ENCODE measurements at regions not wholly inside any gene's neighbourhood (a gene's known extent, or its start where the extent isn't known, plus 50 kb on each side); places are given as distances from the start of the nearest gene placed in this dataset.

- TF ChIP-seq RELA (CRISPR knock-in tag; IDR thresholded peaks at IDR 0.05; ENCODE audit: borderline replicate concordance) (no peak), HMGXB4 (CRISPR knock-in tag; IDR thresholded peaks at IDR 0.05) (no peak), IRF1 (CRISPR knock-in tag; IDR thresholded peaks at IDR 0.05) (no peak), ELF4 (CRISPR knock-in tag; IDR thresholded peaks at IDR 0.05; ENCODE audit: low read depth) (no peak), ZNF219 (CRISPR knock-in tag; IDR thresholded peaks at IDR 0.05; ENCODE audit: borderline replicate concordance) (no peak), ZNF416 (CRISPR knock-in tag; IDR thresholded peaks at IDR 0.05) (no peak), HMGA2 (CRISPR knock-in tag; IDR thresholded peaks at IDR 0.05) (no peak), JUN (CRISPR knock-in tag; IDR thresholded peaks at IDR 0.05) (no peak), E2F1 (CRISPR knock-in tag; IDR thresholded peaks at IDR 0.05) (no peak), GTF2I (CRISPR knock-in tag; conservative IDR thresholded peaks at IDR 0.05) (no peak), ERG (CRISPR knock-in tag; IDR thresholded peaks at IDR 0.05) (no peak), ZNF512 (CRISPR knock-in tag; IDR thresholded peaks at IDR 0.05; ENCODE audit: borderline replicate concordance) (no peak), MAX (CRISPR knock-in tag; IDR thresholded peaks at IDR 0.05) (no peak), FOXJ3 (CRISPR knock-in tag; IDR thresholded peaks at IDR 0.05; ENCODE audit: borderline replicate concordance) (no peak), NR3C1 (CRISPR knock-in tag; conservative IDR thresholded peaks at IDR 0.05; ENCODE audit: low read depth) (no peak), CREM (CRISPR knock-in tag; IDR thresholded peaks at IDR 0.05) (no peak), AR (CRISPR knock-in tag; IDR thresholded peaks at IDR 0.05) (no peak)
- no peak overlapping the region for H3K4me3 Mint-ChIP-seq
- ChIA-PET CTCF (no interaction called here), POLR2A (no interaction called here)
- ATAC-seq, result no peak
- DNase-seq (ENCODE audit: low spot score), result no peak
- peaks cover 13% of the 10 kb centered on the region for H3K9me3 Mint-ChIP-seq
- H3K27me3 Mint-ChIP-seq (ENCODE audit: low read depth), result no peaks in the 10 kb centered on the region; the same call in 1 of the 2 replicates
- H3K4me1 Mint-ChIP-seq, result peaks cover 16% of the 10 kb centered on the region
- no peaks in the 10 kb centered on the region; the same call in 1 of the 2 replicates for H3K36me3 Mint-ChIP-seq
- H3K27ac Mint-ChIP-seq, result no peak overlapping the region
Observed at GRCh38 chr11:112619106-112619505, 342.1 kb upstream of the NCAM1 start.

Data from WTC11 (cell line).